ENCODE measurements at regions not wholly inside any gene's neighbourhood (a gene's known extent, or its start where the extent isn't known, plus 50 kb on each side); places are given as distances from the start of the nearest gene placed in this dataset.
"Not testable (repeated sequence)": the region's sequence is repeated elsewhere in the genome, so short reads cannot be mapped to it uniquely, and the experiment has no call there.

- H3K4me3 ChIP-seq (replicated peaks in 1 of 3) = no peak overlapping the region
- no peak for DNase-seq
- no peaks in the 10 kb centered on the region for H3K4me1 ChIP-seq
- no peaks in the 10 kb centered on the region for H3K9me3 ChIP-seq
- no peaks in the 10 kb centered on the region for H3K36me3 ChIP-seq
- no peak overlapping the region for H3K27ac ChIP-seq
- TF ChIP-seq CTCF (IDR thresholded peaks at IDR 0.05) (no peak), POLR2A (IDR thresholded peaks at IDR 0.05) (no peak)
- H3K27me3 ChIP-seq = no peaks in the 10 kb centered on the region
- WGBS, 2 donors = 77 to 79% methylated on average over 2 of the region's 2 CpGs
- intact Hi-C loops (cut with DNase I) = no loop called here
Observed at GRCh38 chr9:22189471-22189870, 180.4 kb upstream of the CDKN2B start.

DNA sequence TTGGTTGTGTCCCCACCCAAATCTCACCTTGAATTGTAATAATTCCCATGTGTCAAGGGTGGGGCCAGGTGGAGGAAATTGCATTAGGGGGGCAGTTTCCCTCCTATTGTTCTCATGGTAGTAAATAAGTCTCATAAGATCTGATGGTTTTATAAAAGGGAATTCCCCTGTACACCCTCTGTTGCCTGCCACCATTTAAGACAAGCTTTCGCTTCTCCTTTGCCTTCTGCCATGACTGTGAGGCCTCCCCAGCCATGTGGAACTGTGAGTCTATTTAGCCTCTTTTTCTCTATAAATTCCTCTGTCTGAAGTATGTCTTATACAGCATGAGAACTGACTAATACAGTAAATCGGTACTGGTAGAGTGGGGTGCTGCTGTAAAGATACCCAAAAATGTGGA, 187.9 kb upstream of the CDKN2B start:
- H3K36me3 ChIP-seq; H3K9me3 ChIP-seq; H3K4me3 ChIP-seq (replicated peaks in 1 of 3); intact Hi-C loops (cut with DNase I); H3K27me3 ChIP-seq; H3K4me1 ChIP-seq; H3K27ac ChIP-seq; DNase-seq: not testable (repeated sequence)
- 71 to 90% methylated on average over 2 of the region's 2 CpGs for WGBS, 2 donors

- H3K27ac ChIP-seq = no peak overlapping the region
- no peaks in the 10 kb centered on the region for H3K36me3 ChIP-seq
- no peak for DNase-seq
- intact Hi-C loops (cut with DNase I) = no loop called here
- no peaks in the 10 kb centered on the region for H3K9me3 ChIP-seq
- no peaks in the 10 kb centered on the region for H3K27me3 ChIP-seq
- H3K4me1 ChIP-seq = no peaks in the 10 kb centered on the region
- no peak for TF ChIP-seq CTCF (IDR thresholded peaks at IDR 0.05)
- TF ChIP-seq POLR2A (IDR thresholded peaks at IDR 0.05) = no peak
- H3K4me3 ChIP-seq (replicated peaks in 1 of 3) = no peak overlapping the region
Observed at GRCh38 chr9:22198681-22199080, 189.6 kb upstream of the CDKN2B start.

DNA sequence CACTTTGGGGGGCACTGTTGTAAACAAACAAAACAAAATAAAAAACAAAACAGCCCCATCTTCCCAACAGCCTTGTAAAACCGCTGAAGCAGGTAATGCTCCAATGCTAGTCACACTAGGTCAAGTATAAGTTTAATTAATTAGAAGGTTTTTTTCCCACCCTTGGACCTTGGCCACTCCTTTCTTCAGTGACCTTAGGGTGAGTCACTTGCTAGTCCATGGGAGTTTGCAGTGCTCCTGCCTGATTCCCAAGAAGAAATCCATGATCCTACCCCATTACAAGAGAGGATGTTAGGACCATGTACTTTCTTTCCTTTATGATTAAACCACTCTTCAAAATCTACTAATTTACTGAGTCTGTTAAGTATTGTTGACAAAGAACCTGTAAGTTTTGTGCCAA, 192.2 kb upstream of the CDKN2B start:
- Histone ChIP-seq H3K9me3 (no peaks in the 10 kb centered on the region), H3K27ac (no peak overlapping the region), H3K27me3 (no peaks in the 10 kb centered on the region), H3K4me1 (no peaks in the 10 kb centered on the region), H3K4me3 (replicated peaks in 1 of 3) (no peak overlapping the region), H3K36me3 (no peaks in the 10 kb centered on the region)
- DNase-seq = no peak
- TF ChIP-seq POLR2A (IDR thresholded peaks at IDR 0.05) = no peak
- TF ChIP-seq CTCF (IDR thresholded peaks at IDR 0.05) = no peak
- 83 to 86% methylated on average over 1 of the region's 1 CpG for WGBS, 2 donors
- intact Hi-C loops (cut with DNase I) = no loop called here

DNA sequence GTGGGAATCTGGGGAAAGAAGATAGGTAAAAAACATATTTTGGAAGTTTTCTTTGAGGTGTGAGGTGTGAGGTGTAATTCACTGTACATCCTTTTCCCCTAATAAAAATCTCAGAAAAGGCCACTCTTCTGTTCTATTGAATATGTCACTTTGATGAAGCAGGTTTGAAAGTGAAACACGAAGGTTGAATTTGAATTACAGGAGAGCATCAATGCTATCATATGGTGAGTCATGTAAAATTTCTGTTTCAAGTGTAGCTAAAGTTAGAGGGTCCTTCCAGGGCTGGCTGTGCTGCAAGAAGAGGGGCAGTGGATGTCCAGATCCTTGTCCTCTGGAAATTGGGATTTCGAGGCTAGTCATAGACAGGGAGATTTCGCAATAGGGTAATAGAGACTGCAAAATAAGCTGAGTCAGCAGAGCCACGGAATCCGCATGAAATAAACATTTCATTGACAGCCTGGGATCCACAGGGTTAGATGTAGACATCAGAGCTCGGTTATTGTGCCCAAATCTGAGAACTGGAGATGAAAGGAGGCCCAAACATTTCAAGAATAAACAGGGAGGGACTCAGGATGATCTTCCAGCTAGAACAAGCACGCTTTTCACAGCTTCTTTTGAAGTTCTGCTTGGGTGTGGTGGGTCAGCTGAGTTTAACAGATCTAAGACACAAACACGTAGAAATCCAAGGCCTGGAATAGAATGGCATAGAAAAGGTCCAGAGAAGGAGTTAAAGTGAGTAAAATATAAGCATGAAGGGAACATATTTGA, 194.4 kb upstream of the CDKN2B start:
- Histone ChIP-seq H3K27ac (no peak overlapping the region), H3K9me3 (no peaks in the 10 kb centered on the region), H3K4me1 (no peaks in the 10 kb centered on the region), H3K27me3 (no peaks in the 10 kb centered on the region), H3K4me3 (replicated peaks in 1 of 3) (no peak overlapping the region), H3K36me3 (no peaks in the 10 kb centered on the region)
- no peak for DNase-seq
- no peak for TF ChIP-seq POLR2A (IDR thresholded peaks at IDR 0.05)
- TF ChIP-seq CTCF (IDR thresholded peaks at IDR 0.05) = no peak
- intact Hi-C loops (cut with DNase I) = no loop called here
- 66 to 74% methylated on average over 8 of the region's 8 CpGs for WGBS, 2 donors

Measured in thyroid gland (tissue), 4 donors.